IPS-18a (cell line): ENCODE measurements at regions not wholly inside any gene's neighbourhood (a gene's known extent, or its start where the extent isn't known, plus 50 kb on each side); places are given as distances from the start of the nearest gene placed in this dataset.

ENCODE experiments used
- H3K27ac ChIP-seq: one replicate; pipeline ENCODE4 v1.5.1; 2013; ENCODE audit warnings: low read length
- H3K27me3 ChIP-seq: one replicate; pipeline ENCODE4 v1.6.1; 2013; ENCODE audit warnings: mild to moderate bottlenecking, low read length; ENCODE audit not compliant: control insufficient read depth, insufficient read depth
- H3K36me3 ChIP-seq: one replicate; pipeline ENCODE4 v1.6.1; 2013; ENCODE audit warnings: low read depth, low read length; ENCODE audit not compliant: control insufficient read depth
- H3K4me1 ChIP-seq: one replicate; pipeline ENCODE4 v1.6.1; 2013; ENCODE audit warnings: low read depth, low read length; ENCODE audit not compliant: control insufficient read depth
- H3K4me3 ChIP-seq: one replicate; pipeline ENCODE4 v1.5.1; 2013; ENCODE audit warnings: low read length
- H3K9ac ChIP-seq: one replicate; pipeline ENCODE4 v1.6.1; 2013; ENCODE audit warnings: mild to moderate bottlenecking, low read length, moderate library complexity
- H3K9me3 ChIP-seq: one replicate; pipeline ENCODE4 v1.6.1; 2013; ENCODE audit warnings: low read depth, low read length; ENCODE audit not compliant: control insufficient read depth

DNA sequence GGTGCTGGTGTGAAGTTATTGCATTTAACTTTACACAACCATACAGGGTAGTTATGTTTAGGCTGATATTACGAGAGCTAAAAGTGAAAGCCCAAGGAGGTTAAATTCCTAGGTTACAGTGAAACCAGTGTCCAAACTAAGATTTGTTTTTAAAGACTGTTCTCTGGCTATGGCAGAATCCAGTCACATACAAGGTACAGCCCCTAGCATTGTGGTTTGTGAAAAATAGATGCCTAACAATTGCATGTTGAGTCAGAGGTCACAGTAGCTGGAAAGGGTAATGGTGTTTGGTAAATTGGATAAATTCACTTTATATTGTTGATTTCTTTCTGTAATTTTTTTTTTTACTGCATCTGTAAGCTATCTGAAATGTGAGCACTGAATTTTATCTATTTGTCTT, 614.6 kb upstream of the TBL1XR1 start:
- Histone ChIP-seq H3K4me1 (no peaks in the 10 kb centered on the region), H3K27me3 (no peaks in the 10 kb centered on the region), H3K36me3 (no peaks in the 10 kb centered on the region), H3K4me3 (no peak overlapping the region), H3K27ac (no peak overlapping the region), H3K9ac (no peak overlapping the region), H3K9me3 (no peaks in the 10 kb centered on the region)

DNA sequence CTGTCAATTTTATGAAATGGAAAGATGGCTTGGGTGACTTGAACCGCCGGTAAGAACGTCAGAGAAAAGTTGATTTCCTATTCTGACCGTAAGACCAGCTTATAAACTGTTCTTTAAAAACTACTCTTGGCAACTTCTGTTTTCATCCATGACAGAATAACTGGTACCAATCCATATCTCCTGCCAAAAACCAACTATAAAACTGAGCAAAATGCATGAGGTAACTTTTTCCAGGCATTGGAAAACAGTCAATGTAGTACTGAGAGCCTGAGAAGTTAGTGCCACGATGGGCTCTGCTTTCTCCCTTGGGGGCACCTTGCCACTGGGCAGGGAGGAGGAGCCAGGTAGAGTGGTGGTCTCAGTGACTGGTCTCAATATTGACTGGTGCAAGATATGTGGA, 615.2 kb upstream of the TBL1XR1 start:
- no peak overlapping the region for H3K4me3 ChIP-seq
- H3K27ac ChIP-seq = no peak overlapping the region
- no peaks in the 10 kb centered on the region for H3K27me3 ChIP-seq
- no peaks in the 10 kb centered on the region for H3K36me3 ChIP-seq
- H3K4me1 ChIP-seq = no peaks in the 10 kb centered on the region
- no peaks in the 10 kb centered on the region for H3K9me3 ChIP-seq
- no peak overlapping the region for H3K9ac ChIP-seq

DNA sequence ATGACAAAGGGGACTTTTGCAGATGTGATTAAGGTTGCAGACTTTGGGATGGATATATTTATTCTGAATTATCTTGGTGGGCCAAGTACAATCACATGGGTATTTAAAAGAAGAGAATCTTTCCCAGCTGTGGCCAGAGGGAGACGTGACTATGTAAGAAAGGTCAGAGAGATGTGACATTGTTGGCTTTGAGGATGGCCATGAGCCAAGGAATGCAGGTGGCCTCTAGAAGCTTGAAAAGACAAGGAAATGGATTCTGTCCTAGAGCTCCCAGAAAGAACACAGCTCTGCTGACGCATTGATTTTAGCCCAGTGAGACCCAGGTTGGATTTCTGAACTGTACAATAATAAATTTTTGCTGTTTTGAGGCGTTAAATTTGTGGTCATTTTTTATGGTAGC, 616.0 kb upstream of the TBL1XR1 start:
- Histone ChIP-seq H3K9me3 (no peaks in the 10 kb centered on the region), H3K4me3 (no peak overlapping the region), H3K4me1 (no peaks in the 10 kb centered on the region), H3K36me3 (no peaks in the 10 kb centered on the region), H3K27ac (no peak overlapping the region), H3K27me3 (no peaks in the 10 kb centered on the region), H3K9ac (no peak overlapping the region)

DNA sequence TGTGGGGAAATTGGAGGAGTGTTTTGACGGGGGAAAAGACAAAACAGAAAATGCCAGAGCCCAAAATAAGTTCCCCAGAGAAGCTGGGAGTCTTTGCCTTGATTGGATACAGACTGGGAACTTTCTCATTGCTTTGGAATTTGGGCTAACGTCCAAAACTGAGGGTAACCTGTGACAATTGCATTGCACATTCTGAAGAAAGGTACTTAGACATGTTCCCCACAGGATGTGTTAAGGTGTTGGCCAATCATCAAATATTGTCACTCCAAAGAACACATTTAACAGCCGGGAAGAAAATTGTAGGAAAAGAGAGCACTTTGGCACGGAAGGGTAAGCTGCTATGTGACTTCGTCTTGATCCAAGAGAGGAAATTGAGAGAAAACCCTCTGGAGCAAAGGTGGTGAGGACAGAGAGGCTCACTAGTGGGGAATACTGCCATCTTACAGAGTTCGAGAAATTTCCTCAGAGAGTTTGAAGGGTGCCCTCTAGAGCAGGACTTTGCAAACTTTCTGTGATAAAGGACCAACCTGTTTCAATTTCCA, 619.5 kb upstream of the TBL1XR1 start:
- Histone ChIP-seq H3K9me3 (no peaks in the 10 kb centered on the region), H3K36me3 (no peaks in the 10 kb centered on the region), H3K4me1 (no peaks in the 10 kb centered on the region), H3K4me3 (no peak overlapping the region), H3K27me3 (no peaks in the 10 kb centered on the region), H3K27ac (no peak overlapping the region), H3K9ac (no peak overlapping the region)

DNA sequence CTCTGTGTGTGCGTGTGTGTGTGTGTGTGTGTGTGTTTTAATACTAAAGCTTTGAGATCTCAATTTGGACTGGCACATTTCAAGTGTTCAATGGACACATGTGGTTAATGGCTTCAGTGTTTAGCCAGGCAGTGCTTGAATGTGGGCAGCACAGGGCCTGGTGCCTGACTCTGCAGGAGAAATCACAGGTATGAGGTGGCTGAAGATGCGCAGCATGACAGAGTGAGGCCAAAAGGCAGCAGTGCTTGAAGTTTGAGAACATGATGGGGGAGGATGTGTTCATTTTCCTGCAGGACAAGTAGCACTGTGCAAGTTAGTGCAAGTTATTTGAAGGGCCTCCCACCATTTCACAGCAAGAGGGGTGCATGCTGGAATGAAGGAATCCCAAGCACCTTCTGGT, 620.5 kb upstream of the TBL1XR1 start:
- Histone ChIP-seq H3K9me3 (no peaks in the 10 kb centered on the region), H3K4me3 (no peak overlapping the region), H3K36me3 (no peaks in the 10 kb centered on the region), H3K9ac (no peak overlapping the region), H3K4me1 (no peaks in the 10 kb centered on the region), H3K27ac (no peak overlapping the region), H3K27me3 (no peaks in the 10 kb centered on the region)

DNA sequence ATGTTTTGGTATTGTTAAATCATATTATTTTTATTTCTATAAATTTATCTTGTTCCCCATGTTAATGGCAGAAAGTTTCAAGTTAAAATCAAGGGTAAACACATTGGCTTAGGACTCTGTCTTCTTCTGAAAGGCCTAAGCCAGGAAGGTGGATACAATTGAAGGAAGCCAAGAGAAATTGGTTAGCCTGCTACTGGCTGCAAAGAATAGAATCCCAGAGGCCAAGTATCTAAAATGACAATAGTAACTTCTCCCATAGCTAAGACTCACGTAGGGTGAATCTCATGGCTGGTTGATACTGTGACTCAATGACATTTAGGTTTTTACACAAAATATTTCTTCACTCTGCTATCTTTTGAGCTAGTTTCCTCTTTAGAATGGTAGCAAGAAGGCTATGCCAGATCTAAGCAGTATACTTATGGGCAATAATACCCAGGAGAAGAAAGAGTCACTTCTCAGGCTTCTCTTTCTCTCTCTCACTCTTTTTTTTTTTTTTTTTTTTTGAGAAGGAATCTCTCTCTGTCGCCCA, 621.5 kb upstream of the TBL1XR1 start:
- Histone ChIP-seq H3K4me1 (no peaks in the 10 kb centered on the region), H3K9me3 (no peaks in the 10 kb centered on the region), H3K4me3 (no peak overlapping the region), H3K27ac (no peak overlapping the region), H3K36me3 (no peaks in the 10 kb centered on the region), H3K27me3 (no peaks in the 10 kb centered on the region), H3K9ac (no peak overlapping the region)

DNA sequence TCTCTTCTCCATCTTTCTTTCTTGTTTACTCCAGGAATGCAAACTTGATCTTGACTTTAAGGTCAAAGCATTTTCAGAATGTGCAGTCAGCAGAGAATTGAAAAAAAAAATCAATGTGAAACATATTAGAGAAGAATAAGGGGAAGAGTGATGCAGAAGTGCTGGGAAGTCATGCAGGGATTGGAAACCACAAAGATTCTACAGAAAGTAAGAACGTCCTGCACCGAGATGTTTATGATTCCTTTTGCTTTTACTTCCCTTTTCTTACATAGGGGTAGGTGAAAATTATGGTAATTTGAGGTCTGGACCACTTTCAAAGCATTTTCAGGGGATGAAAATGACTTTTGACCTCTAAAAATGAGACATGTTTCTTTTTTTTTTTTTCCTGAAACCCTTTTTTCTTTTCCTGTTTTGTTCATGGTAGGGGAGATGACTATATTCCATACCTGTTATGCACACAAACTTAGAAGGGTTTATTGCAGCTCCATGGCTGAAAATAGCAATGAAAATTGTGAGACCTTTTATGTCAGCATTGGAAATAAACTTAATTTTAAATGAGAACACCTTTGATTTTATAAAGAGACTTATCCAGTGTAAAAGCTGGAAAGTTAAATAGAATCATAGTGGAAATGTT, 623.5 kb upstream of the TBL1XR1 start:
- Histone ChIP-seq H3K27ac (no peak overlapping the region), H3K36me3 (no peaks in the 10 kb centered on the region), H3K4me3 (no peak overlapping the region), H3K27me3 (no peaks in the 10 kb centered on the region), H3K9ac (no peak overlapping the region), H3K4me1 (peaks cover 4% of the 10 kb centered on the region), H3K9me3 (no peaks in the 10 kb centered on the region)

DNA sequence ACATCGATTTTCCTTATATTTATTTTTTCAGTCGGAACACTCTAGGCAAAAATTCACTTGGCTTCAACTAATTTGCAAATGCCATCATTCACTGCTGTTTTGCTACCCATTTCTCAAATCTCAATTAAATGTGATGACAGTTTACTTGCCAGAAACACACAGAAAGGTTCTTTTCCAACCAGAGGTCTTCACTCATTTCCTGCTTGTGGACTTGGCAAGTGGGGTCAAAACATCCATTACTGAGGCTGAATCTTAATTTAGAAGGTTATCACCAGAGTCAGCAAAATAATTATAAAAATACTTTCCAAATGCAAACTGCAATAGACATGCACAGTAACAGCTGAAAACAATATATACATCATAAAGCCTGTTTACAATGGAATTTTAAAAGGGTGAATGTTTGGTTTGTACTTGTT, 625.4 kb upstream of the TBL1XR1 start:
- Histone ChIP-seq H3K27me3 (no peaks in the 10 kb centered on the region), H3K9me3 (no peaks in the 10 kb centered on the region), H3K36me3 (no peaks in the 10 kb centered on the region), H3K27ac (no peak overlapping the region), H3K9ac (no peak overlapping the region), H3K4me1 (peaks cover 4% of the 10 kb centered on the region), H3K4me3 (no peak overlapping the region)

DNA sequence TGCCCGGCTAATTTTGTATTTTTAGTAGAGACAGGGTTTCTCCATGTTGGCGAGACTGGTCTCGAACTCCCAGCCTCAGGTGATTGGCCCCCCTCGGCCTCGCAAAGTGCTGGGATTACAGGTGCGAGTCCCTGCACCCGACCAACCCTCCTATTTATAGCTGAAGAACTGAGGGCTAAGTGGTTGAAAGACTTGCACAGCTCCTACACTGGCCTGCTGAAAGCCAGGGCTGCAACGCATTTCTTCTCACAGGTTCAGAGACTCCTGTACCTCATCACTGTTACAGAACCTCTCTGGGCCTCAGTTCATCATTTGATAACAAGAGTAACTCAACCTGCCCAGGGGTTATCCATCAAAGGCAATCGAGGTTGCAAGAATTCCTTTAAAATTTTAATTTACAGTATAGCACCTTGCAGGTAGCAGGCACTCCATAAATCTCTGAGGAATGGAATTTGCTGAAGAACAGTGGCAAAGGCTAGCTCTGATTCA, 626.5 kb upstream of the TBL1XR1 start:
- Histone ChIP-seq H3K36me3 (no peaks in the 10 kb centered on the region), H3K27me3 (no peaks in the 10 kb centered on the region), H3K9ac (no peak overlapping the region), H3K9me3 (no peaks in the 10 kb centered on the region), H3K4me1 (peaks cover 4% of the 10 kb centered on the region), H3K27ac (no peak overlapping the region), H3K4me3 (no peak overlapping the region)

DNA sequence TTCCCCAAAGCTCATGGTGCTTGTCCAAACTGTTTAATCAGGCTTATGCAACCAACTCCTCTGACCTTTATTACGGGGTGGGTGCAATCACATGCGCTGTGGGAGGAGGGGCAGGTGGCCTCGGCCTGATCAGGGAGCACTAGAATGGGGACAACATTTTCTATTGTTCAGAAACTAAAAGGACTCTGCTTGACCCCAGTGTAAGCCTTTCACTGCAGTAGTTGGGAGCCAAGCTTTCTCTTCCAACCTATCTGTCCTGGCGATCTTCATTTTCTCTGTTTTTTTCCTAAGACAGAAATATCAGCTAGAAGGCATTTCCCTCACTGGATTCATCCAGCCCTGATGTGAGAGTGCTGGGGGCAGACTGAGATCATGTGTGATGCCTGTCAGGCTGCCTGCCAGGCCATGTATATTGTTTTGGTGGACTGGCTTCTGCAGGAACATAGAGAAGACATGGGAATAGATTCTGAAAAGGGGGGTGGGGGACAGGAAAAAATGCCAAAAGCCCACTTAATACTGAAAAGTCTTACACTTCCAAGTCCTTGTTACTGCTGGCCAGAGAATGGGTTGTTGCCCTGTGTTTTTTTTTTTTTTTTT, 627.0 kb upstream of the TBL1XR1 start:
- Histone ChIP-seq H3K9ac (no peak overlapping the region), H3K4me3 (no peak overlapping the region), H3K4me1 (peaks cover 4% of the 10 kb centered on the region), H3K27me3 (no peaks in the 10 kb centered on the region), H3K27ac (no peak overlapping the region), H3K36me3 (no peaks in the 10 kb centered on the region), H3K9me3 (no peaks in the 10 kb centered on the region)

DNA sequence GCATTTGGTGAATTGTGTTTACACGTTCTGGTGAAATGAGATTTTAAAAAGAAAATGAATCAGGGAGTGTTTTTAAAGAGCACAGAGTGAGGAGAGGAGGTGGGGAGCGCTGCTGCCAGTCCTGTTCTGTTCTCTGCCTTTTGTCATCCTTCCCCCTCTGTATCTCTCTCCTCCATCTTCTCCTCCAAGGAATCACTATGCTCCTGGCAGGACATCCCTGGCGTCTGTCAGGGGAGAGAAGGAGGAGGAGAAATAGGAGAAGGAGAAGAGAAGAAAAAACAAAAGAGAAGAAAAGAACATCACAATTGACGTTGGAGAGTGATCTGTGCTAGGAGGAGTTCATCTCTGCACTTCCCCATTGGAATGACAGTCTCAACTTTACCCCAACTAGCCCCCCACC, 627.6 kb upstream of the TBL1XR1 start:
- H3K9me3 ChIP-seq = no peaks in the 10 kb centered on the region
- H3K27me3 ChIP-seq = no peaks in the 10 kb centered on the region
- H3K27ac ChIP-seq = no peak overlapping the region
- H3K4me3 ChIP-seq = no peak overlapping the region
- H3K9ac ChIP-seq = no peak overlapping the region
- no peaks in the 10 kb centered on the region for H3K36me3 ChIP-seq
- peaks cover 4% of the 10 kb centered on the region for H3K4me1 ChIP-seq

DNA sequence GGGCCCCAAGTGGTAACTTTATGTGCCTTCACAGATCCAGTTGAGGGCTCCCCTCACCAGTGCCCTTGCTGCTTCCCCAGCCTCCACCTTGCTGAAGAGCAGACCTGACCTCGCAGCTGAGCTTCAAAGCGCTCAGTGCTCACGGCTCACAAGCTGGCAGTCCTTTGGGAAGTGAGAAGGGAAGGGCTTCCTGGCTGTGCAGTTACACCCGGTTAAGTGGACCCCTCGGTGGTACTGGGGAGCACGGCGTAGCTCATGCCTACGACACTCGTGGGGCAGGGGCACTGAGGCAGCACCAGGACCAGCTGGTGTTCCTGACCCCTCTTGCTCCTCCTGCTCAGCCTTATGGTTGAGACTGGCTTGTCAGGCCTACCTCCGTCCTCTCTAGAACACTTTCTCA, 629.0 kb upstream of the TBL1XR1 start:
- no peaks in the 10 kb centered on the region for H3K27me3 ChIP-seq
- no peak overlapping the region for H3K4me3 ChIP-seq
- H3K27ac ChIP-seq = no peak overlapping the region
- H3K9me3 ChIP-seq = no peaks in the 10 kb centered on the region
- peaks cover 4% of the 10 kb centered on the region for H3K4me1 ChIP-seq
- H3K36me3 ChIP-seq = no peaks in the 10 kb centered on the region
- H3K9ac ChIP-seq = no peak overlapping the region
